AG09309 (cell line): ENCODE measurements at regions not wholly inside any gene's neighbourhood (a gene's known extent, or its start where the extent isn't known, plus 50 kb on each side); places are given as distances from the start of the nearest gene placed in this dataset.

Source experiments
- DNase-seq: peaks from one replicate; pipeline ENCODE4 v3.0.0-alpha.2; 2010; ENCODE audit warnings: low read depth
- H3K4me3 ChIP-seq: 2 replicates; pipeline ENCODE4 v1.5.1; 2011; ENCODE audit warnings: mild to moderate bottlenecking, low read depth, low read length, moderate library complexity; ENCODE audit not compliant: control insufficient read depth
- TF ChIP-seq, protein P1 (sequence below): IDR thresholded peaks from 2 replicates; pipeline ENCODE4 v1.5.1; 2011; ENCODE audit warnings: mild to moderate bottlenecking, low read depth, low read length, inconsistent platforms; ENCODE audit not compliant: insufficient read depth, control insufficient read depth; ENCODE audit errors: missing control alignments

DNA sequence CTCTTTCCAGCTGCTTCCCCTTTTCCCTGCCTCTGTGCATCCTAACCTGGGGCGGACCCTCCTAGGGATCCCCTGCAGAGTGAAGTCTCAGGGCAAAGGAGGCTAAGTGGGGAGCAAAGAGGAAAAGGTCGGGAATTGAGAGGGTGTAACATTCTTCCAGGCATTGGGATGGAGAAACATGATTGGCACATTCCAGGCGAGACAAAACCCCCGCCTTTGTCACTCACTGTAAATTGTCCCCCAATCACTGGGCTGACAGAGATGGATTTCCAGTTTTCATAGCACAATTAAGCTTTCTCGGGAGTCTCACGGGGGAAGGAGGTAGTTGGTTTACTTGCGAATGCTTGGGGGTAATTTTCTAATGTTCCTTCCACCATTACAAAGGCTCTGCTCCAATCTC is 74.9 kb downstream of the MIAT start:
- no peak overlapping the region for H3K4me3 ChIP-seq
- TF ChIP-seq, protein P1, sequence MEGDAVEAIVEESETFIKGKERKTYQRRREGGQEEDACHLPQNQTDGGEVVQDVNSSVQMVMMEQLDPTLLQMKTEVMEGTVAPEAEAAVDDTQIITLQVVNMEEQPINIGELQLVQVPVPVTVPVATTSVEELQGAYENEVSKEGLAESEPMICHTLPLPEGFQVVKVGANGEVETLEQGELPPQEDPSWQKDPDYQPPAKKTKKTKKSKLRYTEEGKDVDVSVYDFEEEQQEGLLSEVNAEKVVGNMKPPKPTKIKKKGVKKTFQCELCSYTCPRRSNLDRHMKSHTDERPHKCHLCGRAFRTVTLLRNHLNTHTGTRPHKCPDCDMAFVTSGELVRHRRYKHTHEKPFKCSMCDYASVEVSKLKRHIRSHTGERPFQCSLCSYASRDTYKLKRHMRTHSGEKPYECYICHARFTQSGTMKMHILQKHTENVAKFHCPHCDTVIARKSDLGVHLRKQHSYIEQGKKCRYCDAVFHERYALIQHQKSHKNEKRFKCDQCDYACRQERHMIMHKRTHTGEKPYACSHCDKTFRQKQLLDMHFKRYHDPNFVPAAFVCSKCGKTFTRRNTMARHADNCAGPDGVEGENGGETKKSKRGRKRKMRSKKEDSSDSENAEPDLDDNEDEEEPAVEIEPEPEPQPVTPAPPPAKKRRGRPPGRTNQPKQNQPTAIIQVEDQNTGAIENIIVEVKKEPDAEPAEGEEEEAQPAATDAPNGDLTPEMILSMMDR: no peak
- no peak for DNase-seq

DNA sequence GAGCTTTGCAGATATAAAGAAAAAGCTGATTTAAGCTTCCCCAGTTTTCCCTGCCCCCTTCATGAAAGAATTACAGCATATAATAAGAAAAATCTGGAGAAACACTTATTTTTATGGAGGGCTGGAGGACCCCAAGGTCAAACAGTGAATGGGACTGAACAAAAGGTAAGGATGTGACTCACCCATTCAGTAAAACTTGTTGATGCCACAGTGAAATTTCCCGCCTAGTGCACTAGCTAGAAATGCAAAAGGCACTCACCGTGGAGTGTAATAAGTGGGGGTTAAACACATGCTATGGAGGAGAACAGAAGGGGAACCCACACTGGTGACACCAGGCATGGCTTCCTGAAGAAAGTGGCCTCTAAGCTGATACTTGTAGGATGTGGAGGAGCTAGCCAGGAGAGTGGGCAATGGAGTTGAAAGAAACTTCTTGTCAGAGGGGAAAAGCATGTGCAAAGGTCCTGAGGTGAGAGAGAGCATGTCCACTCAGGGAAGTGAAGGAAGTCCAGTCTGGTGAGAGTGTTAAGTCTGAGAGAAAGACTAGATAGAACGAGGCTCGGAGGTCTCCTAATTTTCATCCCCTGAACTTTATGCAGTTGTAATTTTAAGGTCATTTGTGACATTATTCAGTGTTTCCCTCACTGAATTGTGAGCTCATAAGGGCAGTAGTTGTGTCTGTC is 77.1 kb downstream of the MIAT start:
- TF ChIP-seq, protein P1: no peak
- H3K4me3 ChIP-seq: no peak overlapping the region
- DNase-seq: no peak

DNA sequence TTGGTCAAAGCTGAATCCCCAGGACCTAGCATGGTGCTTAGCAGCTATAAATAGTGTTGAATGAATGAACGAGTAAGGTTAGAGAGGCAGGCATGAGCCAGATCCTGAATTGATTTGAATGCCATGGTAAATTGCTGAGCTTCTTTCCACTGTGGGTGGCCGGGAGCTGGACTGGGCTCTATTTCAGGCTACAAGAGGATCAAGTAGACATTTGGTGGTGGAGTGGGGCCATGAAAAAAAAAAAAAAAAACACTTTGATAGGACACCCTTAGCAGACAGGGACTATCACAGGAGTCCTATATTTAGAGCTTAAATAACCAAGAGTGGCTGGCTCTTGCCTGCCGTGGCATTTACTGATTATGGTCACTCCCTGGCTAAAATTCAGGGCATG is 77.6 kb downstream of the MIAT start:
- DNase-seq: no peak
- H3K4me3 ChIP-seq: no peak overlapping the region
- TF ChIP-seq, protein P1: no peak

- no peak for DNase-seq
- no peak overlapping the region for H3K4me3 ChIP-seq
- TF ChIP-seq, protein P1: no peak
Observed at GRCh38 chr22:26737262-26737661, 79.9 kb downstream of the MIAT start.

GRCh38 chr22:26740253-26740652 is 82.9 kb downstream of the MIAT start:
- H3K4me3 ChIP-seq: no peak overlapping the region
- TF ChIP-seq, protein P1: no peak
- no peak for DNase-seq

DNA sequence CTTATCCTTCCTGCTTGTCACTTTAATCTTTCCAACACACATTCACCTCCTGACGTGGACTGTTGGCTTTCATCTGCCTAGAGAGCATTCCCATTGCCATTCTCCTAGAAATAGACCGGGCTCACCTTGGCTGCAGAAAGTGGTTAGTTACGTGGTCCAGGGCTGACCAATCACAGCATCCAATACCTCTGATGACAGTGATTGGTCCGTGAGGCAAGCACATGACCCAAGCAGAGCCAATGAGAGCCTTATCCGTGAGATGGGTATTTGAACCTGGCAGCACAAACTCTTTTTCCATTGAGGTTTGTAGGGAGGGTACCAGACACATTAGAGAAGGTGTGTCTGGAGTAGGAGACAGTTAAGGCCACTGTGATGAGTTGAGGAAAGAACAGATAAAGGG is 85.8 kb downstream of the MIAT start:
- TF ChIP-seq, protein P1: no peak
- DNase-seq: no peak
- no peak overlapping the region for H3K4me3 ChIP-seq
